IMR-90 (cell line): ENCODE measurements at regions not wholly inside any gene's neighbourhood (a gene's known extent, or its start where the extent isn't known, plus 50 kb on each side); places are given as distances from the start of the nearest gene placed in this dataset.

ENCODE experiments used
- ATAC-seq: fragments of 200-7000 bp; cut with Tn5 transposase; 2 replicates; pipeline ENCODE4 v1.9.1; 2020; ENCODE audit warnings: low read depth, mild to moderate bottlenecking, moderate library complexity
- BruUV-seq: library from RNA; stranded (reverse); fragments of 400-500 nt; replicated peaks from 2 replicates; lab custom pipeline; 2021; lab: Mats Ljungman, UMichigan
- CTCF ChIA-PET: fragments of 300-600 bp; formaldehyde crosslinking; extraction: SDS; loops from one replicate; lab custom pipeline; 2021; ENCODE audit warnings: antibody characterized with exemption; lab: Yijun Ruan, JAX
- POLR2A ChIA-PET: fragments of 300-600 bp; sonication (Branson Sonifier 250); formaldehyde crosslinking; loops from one replicate; lab custom pipeline; 2022; ENCODE audit warnings: antibody characterized with exemption; ENCODE audit not compliant: unreplicated experiment; lab: Charles Lee
- DNase-seq: peaks from one replicate; pipeline ENCODE4 v3.0.0; 2013
- H2AFZ ChIP-seq: replicated peaks from 2 replicates; pipeline ENCODE3; 2013; ENCODE audit warnings: low read length, mild to moderate bottlenecking; ENCODE audit not compliant: poor library complexity
- H2AK5ac ChIP-seq: 2 replicates; pipeline ENCODE4 v1.6.1; 2013; ENCODE audit warnings: low read depth, low read length, inconsistent platforms
- H2AK9ac ChIP-seq: replicated peaks from 2 replicates; pipeline ENCODE3; 2013; ENCODE audit warnings: mild to moderate bottlenecking, low read depth, low read length, moderate library complexity; ENCODE audit not compliant: poor library complexity
- H2BK120ac ChIP-seq: 2 replicates; pipeline ENCODE4 v1.6.1; 2013; ENCODE audit warnings: low read depth, low read length, inconsistent platforms
- H2BK15ac ChIP-seq: 3 replicates; pipeline ENCODE4 v1.6.1; 2013; ENCODE audit warnings: low read depth, low read length, inconsistent platforms
- H2BK20ac ChIP-seq: 2 replicates; pipeline ENCODE4 v1.6.1; 2013; ENCODE audit warnings: low read depth, mild to moderate bottlenecking, inconsistent platforms, low read length, moderate library complexity
- H2BK5ac ChIP-seq: 2 replicates; pipeline ENCODE4 v1.6.1; 2013; ENCODE audit warnings: mild to moderate bottlenecking, low read depth, low read length, inconsistent platforms; ENCODE audit not compliant: poor library complexity, severe bottlenecking
- H3K14ac ChIP-seq: replicated peaks from 2 replicates; pipeline ENCODE4 v1.6.1; 2013; ENCODE audit warnings: low read depth, low read length, inconsistent platforms
- H3K18ac ChIP-seq: 2 replicates; pipeline ENCODE4 v1.6.1; 2013; ENCODE audit warnings: low read depth, low read length, control low read depth
- H3K23ac ChIP-seq: 2 replicates; pipeline ENCODE4 v1.6.1; 2013; ENCODE audit warnings: low read depth, low read length, inconsistent platforms
- H3K27ac ChIP-seq: 2 replicates; pipeline ENCODE4 v1.5.1; 2013; ENCODE audit warnings: mild to moderate bottlenecking, control low read depth, low read length; ENCODE audit not compliant: insufficient read depth
- H3K27me3 ChIP-seq: 2 replicates; pipeline ENCODE4 v1.6.1; 2013; ENCODE audit warnings: low read length; ENCODE audit not compliant: control insufficient read depth, insufficient read depth
- H3K36me3 ChIP-seq: 2 replicates; pipeline ENCODE4 v1.6.1; 2013; ENCODE audit warnings: low read length, mixed read lengths; ENCODE audit not compliant: control insufficient read depth, insufficient read depth
- H3K4ac ChIP-seq: 2 replicates; pipeline ENCODE4 v1.6.1; 2013; ENCODE audit warnings: low read depth, low read length, inconsistent platforms
- H3K4me1 ChIP-seq: 2 replicates; pipeline ENCODE4 v1.6.1; 2013; ENCODE audit warnings: low read length, mixed read lengths; ENCODE audit not compliant: control insufficient read depth, insufficient read depth
- H3K4me2 ChIP-seq: 2 replicates; pipeline ENCODE4 v1.6.1; 2013; ENCODE audit warnings: low read depth, mild to moderate bottlenecking, control low read depth, low read length, moderate library complexity
- H3K4me3 ChIP-seq: 2 replicates; pipeline ENCODE4 v1.5.1; 2013; ENCODE audit warnings: low read depth, mild to moderate bottlenecking, control low read depth, low read length, moderate library complexity; ENCODE audit not compliant: insufficient read depth
- H3K56ac ChIP-seq: 2 replicates; pipeline ENCODE4 v1.6.1; 2013; ENCODE audit warnings: low read length, inconsistent platforms; ENCODE audit not compliant: insufficient read depth; ENCODE audit errors: extremely low read depth
- H3K79me1 ChIP-seq, 2 experiments: 2 replicates each; pipeline ENCODE4 v1.6.1; 2013; ENCODE audit warnings: low read length in 2 of 2, inconsistent platforms in 1 of 2, low read depth in 1 of 2
- H3K9ac ChIP-seq: 2 replicates; pipeline ENCODE4 v1.6.1; 2013; ENCODE audit warnings: low read depth, low read length, control low read depth
- H3K9me1 ChIP-seq: 2 replicates; pipeline ENCODE4 v1.6.1; 2013; ENCODE audit warnings: low read length, inconsistent platforms; ENCODE audit not compliant: insufficient read depth
- H3K9me3 ChIP-seq: 2 replicates; pipeline ENCODE4 v1.6.1; 2013; ENCODE audit warnings: low read length; ENCODE audit not compliant: control insufficient read depth, insufficient read depth
- H4K20me1 ChIP-seq: 2 replicates; pipeline ENCODE4 v1.6.1; 2013; ENCODE audit warnings: low read length, inconsistent platforms; ENCODE audit not compliant: insufficient read depth
- H4K5ac ChIP-seq: 2 replicates; pipeline ENCODE4 v1.6.1; 2013; ENCODE audit warnings: mild to moderate bottlenecking, low read depth, low read length, control low read depth
- H4K8ac ChIP-seq, 2 experiments: 2 replicates each; pipeline ENCODE4 v1.6.1; 2013; ENCODE audit warnings: low read depth in 2 of 2, low read length in 2 of 2, control low read depth in 1 of 2, inconsistent platforms in 1 of 2
- H4K91ac ChIP-seq: 2 replicates; pipeline ENCODE4 v1.6.1; 2013; ENCODE audit warnings: low read depth, low read length, inconsistent platforms; ENCODE audit not compliant: insufficient read depth
- RCOR1 ChIP-seq: IDR thresholded peaks from 2 replicates; pipeline ENCODE4 v1.6.1; 2012; ENCODE audit warnings: mild to moderate bottlenecking, low read length, improper control_type of control experiment; ENCODE audit not compliant: insufficient replicate concordance
- WGBS, 2 experiments: methylation state at CpG; one replicate each; pipeline versions ENCODE4 v1.1.5 to v1.1.7; 2013; ENCODE audit warnings: missing lambda C conversion rate in 2 of 2; ENCODE audit not compliant: insufficient read length in 1 of 2; ENCODE audit errors: extremely low coverage in 2 of 2; 5-methylcytosine and 5-hydroxymethylcytosine counted together
- dilution Hi-C: fragments of 300-500 bp; cut with HindIII; formaldehyde crosslinking; loops from one replicate; pipeline ENCODE4 v1.14.3; 2018; ENCODE audit warnings: low sequenced_read_pairs; ENCODE audit not compliant: unreplicated experiment
- in situ Hi-C: fragments of 300-500 bp; cut with MboI; formaldehyde crosslinking; loops from 3 replicates; pipeline ENCODE4 v1.14.3; 2019; ENCODE audit warnings: low sequenced_read_pairs, inconsistent platforms, mixed read lengths
- intact Hi-C: fragments of 100-400 bp; cut with micrococcal nuclease; formaldehyde crosslinking; loops from 2 replicates; pipeline ENCODE4 v1.10.0; 2022

DNA sequence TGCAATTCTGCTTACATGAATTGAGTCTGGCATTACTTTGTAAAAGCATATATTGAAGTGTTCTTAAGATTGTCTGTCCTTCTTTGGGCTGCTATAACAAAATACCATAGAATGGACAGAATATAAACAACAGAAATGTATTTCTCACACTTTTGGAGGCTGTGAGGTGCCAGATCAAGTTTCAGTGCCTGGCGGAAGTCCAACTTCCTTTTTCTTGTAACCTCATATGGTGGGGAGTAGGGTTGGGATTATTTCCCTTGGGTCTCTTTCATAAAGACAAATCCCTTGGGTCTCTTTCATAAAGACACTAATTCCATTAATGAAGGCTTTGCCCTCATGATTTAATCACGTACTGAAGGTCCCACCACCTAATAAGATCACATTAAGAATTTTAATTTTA is 199.3 kb upstream of the GRID2 start:
- DNase-seq, result no peak
- CTCF ChIA-PET, result no interaction called here
- no peaks in the 10 kb centered on the region for H4K20me1 ChIP-seq
- no peak overlapping the region for H2BK20ac ChIP-seq
- no peak overlapping the region for H3K4me2 ChIP-seq
- H3K79me1 ChIP-seq, result no peaks in the 10 kb centered on the region
- H2AFZ ChIP-seq, result no peak overlapping the region
- H3K36me3 ChIP-seq, result no peaks in the 10 kb centered on the region
- no peak overlapping the region for H3K14ac ChIP-seq
- WGBS, 2 experiments, result no CpG with 5 or more reads among the region's 2 CpGs
- H2BK5ac ChIP-seq, result no peak overlapping the region
- in situ Hi-C loops, result no loop called here
- no peak overlapping the region for H3K4ac ChIP-seq
- H3K4me1 ChIP-seq, result no peaks in the 10 kb centered on the region
- no peak for TF ChIP-seq RCOR1
- no peak overlapping the region for H3K56ac ChIP-seq
- no peak overlapping the region for H4K91ac ChIP-seq
- H4K8ac ChIP-seq, result no peak overlapping the region
- no peak overlapping the region for H3K9ac ChIP-seq
- no peak for ATAC-seq
- H3K9me3 ChIP-seq, result no peaks in the 10 kb centered on the region
- intact Hi-C loops, result no loop called here
- dilution Hi-C loops, result no loop called here
- H2BK15ac ChIP-seq, result no peak overlapping the region
- H3K4me3 ChIP-seq, result no peak overlapping the region
- H4K5ac ChIP-seq, result no peak overlapping the region
- BruUV-seq, result no TSS peak
- no peak overlapping the region for H3K27ac ChIP-seq
- POLR2A ChIA-PET, result no interaction called here
- H3K9me1 ChIP-seq, result no peaks in the 10 kb centered on the region
- no peak overlapping the region for H2AK5ac ChIP-seq
- H3K18ac ChIP-seq, result no peak overlapping the region
- no peak overlapping the region for H2AK9ac ChIP-seq
- no peak overlapping the region for H2BK120ac ChIP-seq
- no peak overlapping the region for H3K23ac ChIP-seq
- no peaks in the 10 kb centered on the region for H3K27me3 ChIP-seq
